CD14-positive monocyte (primary cell): ENCODE measurements at regions not wholly inside any gene's neighbourhood (a gene's known extent, or its start where the extent isn't known, plus 50 kb on each side); places are given as distances from the start of the nearest gene placed in this dataset.

Source experiments
- DNase-seq, 3 donors: peaks; one replicate each; pipeline ENCODE4 v3.0.0-alpha.2; 2011 to 2022
- H2AFZ ChIP-seq: 2 replicates; pipeline ENCODE4 v1.6.0; 2012; ENCODE audit warnings: mild to moderate bottlenecking, low read depth, low read length, inconsistent platforms; ENCODE audit not compliant: insufficient read depth, poor library complexity, severe bottlenecking
- H3K27ac ChIP-seq, 2 donors: 1 replicate in 1 of 2; 2 replicates in 1 of 2; pipeline ENCODE4 v1.5.1; 2012 to 2013; ENCODE audit warnings: low read length in 2 of 2, control low read depth in 1 of 2, inconsistent platforms in 1 of 2, low read depth in 1 of 2, mild to moderate bottlenecking in 1 of 2
- H3K27me3 ChIP-seq, 2 donors: one replicate each; pipeline versions ENCODE4 v1.6.0 to v1.6.1; 2011 to 2013; ENCODE audit warnings: low read length in 2 of 2; ENCODE audit not compliant: control insufficient read depth in 2 of 2, insufficient read depth in 2 of 2
- H3K36me3 ChIP-seq, 2 donors: replicated peaks in 1 of 2; 1 replicate in 1 of 2; 2 replicates in 1 of 2; pipeline versions ENCODE4 v1.5.1 to v1.6.1; 2012 to 2013; ENCODE audit warnings: low read length in 2 of 2, control low read depth in 1 of 2, inconsistent platforms in 1 of 2, mild to moderate bottlenecking in 1 of 2; ENCODE audit not compliant: insufficient read depth in 2 of 2, control insufficient read depth in 1 of 2
- H3K4me1 ChIP-seq, 2 donors: 1 replicate in 1 of 2; 2 replicates in 1 of 2; pipeline versions ENCODE4 v1.5.1 to v1.6.1; 2012 to 2013; ENCODE audit warnings: low read length in 2 of 2, control low read depth in 1 of 2, inconsistent platforms in 1 of 2, mild to moderate bottlenecking in 1 of 2, moderate library complexity in 1 of 2; ENCODE audit not compliant: insufficient read depth in 2 of 2, control insufficient read depth in 1 of 2
- H3K4me2 ChIP-seq: replicated peaks from 2 replicates; pipeline ENCODE3; 2012; ENCODE audit warnings: low read length, moderate library complexity, mild to moderate bottlenecking; ENCODE audit not compliant: poor library complexity, severe bottlenecking; ENCODE audit errors: extremely low read depth
- H3K4me3 ChIP-seq, 3 experiments: fragments of 200-600 bp in 1 of 3; sonication (generic) in 1 of 3; replicated peaks in 1 of 3; 1 replicate in 2 of 3; 2 replicates in 1 of 3; pipeline ENCODE4 v1.5.1; 2011 to 2013; ENCODE audit warnings: low read length in 3 of 3, mild to moderate bottlenecking in 3 of 3, control low read depth in 2 of 3, low read depth in 2 of 3, inconsistent platforms in 1 of 3, moderate library complexity in 1 of 3
- H3K79me2 ChIP-seq: 2 replicates; pipeline ENCODE4 v1.6.0; 2012; ENCODE audit warnings: mild to moderate bottlenecking, control low read depth, inconsistent platforms, low read length, moderate library complexity; ENCODE audit not compliant: insufficient read depth
- H3K9ac ChIP-seq: 2 replicates; pipeline ENCODE4 v1.6.0; 2017; ENCODE audit warnings: low read length, mild to moderate bottlenecking; ENCODE audit not compliant: insufficient read depth, poor library complexity, severe bottlenecking
- H3K9me3 ChIP-seq, 2 donors: replicated peaks in 1 of 2; 1 replicate in 1 of 2; 2 replicates in 1 of 2; pipeline versions ENCODE4 v1.5.1 to v1.6.1; 2012 to 2013; ENCODE audit warnings: low read length in 2 of 2, control low read depth in 1 of 2; ENCODE audit not compliant: control insufficient read depth in 1 of 2, insufficient read depth in 1 of 2
- H4K20me1 ChIP-seq: 2 replicates; pipeline ENCODE4 v1.6.0; 2012; ENCODE audit warnings: mild to moderate bottlenecking, low read length, control low read depth, moderate library complexity; ENCODE audit not compliant: insufficient read depth
- H3K27ac Mint-ChIP-seq, 7 donors: one replicate each; pipeline ENCODE4 v1.8.0; 2020; ENCODE audit warnings: mild to moderate bottlenecking in 7 of 7, mixed read lengths in 7 of 7, moderate library complexity in 6 of 7, inconsistent platforms in 2 of 7
- H3K27me3 Mint-ChIP-seq, 3 donors: one replicate each; pipeline ENCODE4 v1.8.0; 2021 to 2022; ENCODE audit warnings: low read depth in 3 of 3, mild to moderate bottlenecking in 3 of 3, mixed read lengths in 3 of 3, moderate library complexity in 3 of 3, inconsistent platforms in 1 of 3
- H3K36me3 Mint-ChIP-seq, 2 donors: one replicate each; pipeline ENCODE4 v1.8.0; 2020; ENCODE audit warnings: mixed read lengths in 2 of 2, inconsistent platforms in 1 of 2, mild to moderate bottlenecking in 1 of 2
- H3K4me1 Mint-ChIP-seq: one replicate; pipeline ENCODE4 v1.8.0; 2020; ENCODE audit warnings: mild to moderate bottlenecking, mixed read lengths
- H3K4me3 Mint-ChIP-seq, 2 donors: one replicate each; pipeline ENCODE4 v1.8.0; 2020; ENCODE audit warnings: mild to moderate bottlenecking in 2 of 2, mixed read lengths in 2 of 2, moderate library complexity in 1 of 2
- H3K9me3 Mint-ChIP-seq, 7 donors: one replicate each; pipeline ENCODE4 v1.8.0; 2020 to 2022; ENCODE audit warnings: mixed read lengths in 7 of 7, mild to moderate bottlenecking in 6 of 7, moderate library complexity in 6 of 7, inconsistent platforms in 2 of 7
- CTCF ChIP-seq: fragments of 200-600 bp; IDR thresholded peaks from one replicate; pipeline ENCODE4 v1.8.0; 2022; ENCODE audit warnings: antibody characterized with exemption, mild to moderate bottlenecking
- whole genome bisulfite sequencing: methylation state at CpG from one replicate; pipeline ENCODE4 v1.1.5; 2013; ENCODE audit warnings: missing lambda C conversion rate; ENCODE audit not compliant: insufficient coverage; 5-methylcytosine and 5-hydroxymethylcytosine counted together
- intact Hi-C, 2 donors: fragments of 100-400 bp; cut with micrococcal nuclease; formaldehyde crosslinking; loops; one replicate each; pipeline versions ENCODE4 v1.15.0 to v1.15.1; 2023

- DNase-seq = no peak
- Mint-ChIP-seq H3K9me3 (peaks cover 0 to 2% (median 0%) of the 10 kb centered on the region in 7 donors), H3K27me3 (peaks cover 0 to 13% (median 0%) of the 10 kb centered on the region in 3 donors), H3K4me3 (no peak overlapping the region), H3K36me3 (no peaks in the 10 kb centered on the region), H3K27ac (no peak overlapping the region), H3K4me1 (no peaks in the 10 kb centered on the region)
- H3K4me1 ChIP-seq = no peaks in the 10 kb centered on the region
- no peak overlapping the region for H2AFZ ChIP-seq
- H3K9ac ChIP-seq = no peak overlapping the region
- H4K20me1 ChIP-seq = no peaks in the 10 kb centered on the region
- H3K4me2 ChIP-seq = no peak overlapping the region
- intact Hi-C loops = no loop called here
- no peaks in the 10 kb centered on the region for H3K9me3 ChIP-seq
- no peaks in the 10 kb centered on the region for H3K79me2 ChIP-seq
- H3K4me3 ChIP-seq = no peak overlapping the region
- TF ChIP-seq CTCF = no peak
- no peak overlapping the region for H3K27ac ChIP-seq
- WGBS = no CpG with 5 or more reads among the region's 1 CpG
- peaks cover 0 to 30% of the 10 kb centered on the region in 2 donors for H3K27me3 ChIP-seq
- no peaks in the 10 kb centered on the region for H3K36me3 ChIP-seq
Observed at GRCh38 chrX:131621650-131622049, 77.8 kb downstream of the OR13H1 start.

- 40% methylated on average over 1 of the region's 3 CpGs for WGBS
- Histone ChIP-seq H3K79me2 (no peaks in the 10 kb centered on the region), H4K20me1 (no peaks in the 10 kb centered on the region), H3K4me1 (no peaks in the 10 kb centered on the region), H3K4me3 (no peak overlapping the region), H3K9ac (no peak overlapping the region), H3K4me2 (no peak overlapping the region), H3K27me3 (peaks cover 0 to 43% of the 10 kb centered on the region in 2 donors), H3K9me3 (no peaks in the 10 kb centered on the region), H2AFZ (no peak overlapping the region), H3K36me3 (no peaks in the 10 kb centered on the region), H3K27ac (no peak overlapping the region)
- H3K27me3 Mint-ChIP-seq = peaks cover 1 to 14% (median 5%) of the 10 kb centered on the region in 3 donors
- H3K36me3 Mint-ChIP-seq = no peaks in the 10 kb centered on the region
- intact Hi-C loops = no loop called here
- no peak for TF ChIP-seq CTCF
- H3K9me3 Mint-ChIP-seq = no peaks in the 10 kb centered on the region
- no peak for DNase-seq
- H3K27ac Mint-ChIP-seq = no peak overlapping the region
- no peak overlapping the region for H3K4me3 Mint-ChIP-seq
- no peaks in the 10 kb centered on the region for H3K4me1 Mint-ChIP-seq
Observed at GRCh38 chrX:131626681-131627296, 82.9 kb downstream of the OR13H1 start.
